Hematopoietic multipotent progenitor cell treated with erythropoietin and hydrocortisone succinate and interleukin-3 and kit ligand, for 8 days (in vitro differentiated cells): ENCODE measurements at regions not wholly inside any gene's neighbourhood (a gene's known extent, or its start where the extent isn't known, plus 50 kb on each side); places are given as distances from the start of the nearest gene placed in this dataset.
"Not testable (repeated sequence)": the region's sequence is repeated elsewhere in the genome, so short reads cannot be mapped to it uniquely, and the experiment has no call there.

Source experiments
- DNase-seq: peaks from one replicate; pipeline ENCODE4 v3.0.0-alpha.2; 2015

DNA sequence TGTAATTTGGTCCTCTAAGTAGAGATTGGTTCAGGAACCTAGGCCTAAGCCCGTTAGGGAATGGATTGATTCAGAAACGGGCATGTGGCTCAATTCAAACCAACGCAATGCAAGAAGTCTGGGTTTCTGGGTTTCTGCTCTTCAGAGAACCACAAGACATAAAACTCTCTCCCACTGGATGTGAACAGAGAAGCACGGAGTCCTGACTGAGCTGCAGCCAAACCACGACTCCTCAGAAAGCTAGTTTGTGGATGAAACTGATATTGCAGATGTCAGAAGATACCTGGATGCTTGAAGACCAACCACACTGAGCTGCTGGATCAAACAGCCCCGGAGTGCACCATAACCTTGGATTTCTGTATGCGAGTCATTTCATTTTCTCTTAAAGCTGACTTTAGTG, 50.0 kb downstream of the SOD2 start:
- no peak for DNase-seq

- no peak for DNase-seq
These were observed 50.6 kb downstream of the SOD2 start for GRCh38 chr6:159642481-159642880.

- DNase-seq: no peak
These were observed 52.1 kb downstream of the SOD2 start for GRCh38 chr6:159640722-159641482.

DNA sequence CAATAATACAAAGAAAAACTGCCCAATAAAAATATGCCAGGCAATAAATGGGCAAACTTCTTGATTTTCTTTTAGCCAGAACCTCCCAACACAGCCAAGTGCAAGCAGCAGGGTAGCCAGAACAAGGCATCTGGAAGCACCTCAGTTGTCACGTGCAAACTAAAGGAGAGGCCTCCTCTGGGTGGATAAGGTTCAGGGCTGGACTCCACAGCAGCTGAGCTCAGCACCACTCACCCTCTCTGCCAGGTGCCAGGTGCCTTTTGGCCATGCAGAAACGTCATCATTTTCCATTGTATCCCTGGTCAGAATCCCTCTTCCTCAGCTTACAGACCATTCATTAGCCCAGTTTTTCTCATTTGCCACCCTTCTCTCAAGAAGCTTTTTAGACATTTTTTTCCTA, 52.7 kb downstream of the SOD2 start:
- DNase-seq: no peak

GRCh38 chr6:159639721-159640120, 53.3 kb downstream of the SOD2 start:
- no peak for DNase-seq

- DNase-seq: peak; percentile 53
These were observed 59.8 kb downstream of the SOD2 start for GRCh38 chr6:159633196-159633595.

DNA sequence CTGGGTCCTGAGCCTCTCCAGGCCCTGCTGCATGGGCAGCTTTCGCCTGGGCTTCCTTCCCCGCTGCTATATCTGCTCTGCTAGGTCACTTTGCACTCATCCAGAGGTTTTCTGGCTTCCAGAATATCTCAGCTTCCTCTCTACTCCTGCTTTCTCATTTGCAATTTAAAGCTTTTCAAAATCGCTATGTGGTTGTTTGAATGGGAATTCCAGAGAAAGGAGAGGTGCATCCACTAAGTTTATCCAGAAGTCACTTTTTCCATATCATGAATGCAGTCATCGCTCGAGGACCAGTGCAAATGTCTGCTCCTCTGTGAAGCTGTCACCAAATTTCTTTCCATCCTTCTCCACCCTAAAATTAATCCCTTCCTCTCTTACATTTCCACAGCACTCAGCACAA, 61.2 kb downstream of the SOD2 start:
- no peak for DNase-seq

DNA sequence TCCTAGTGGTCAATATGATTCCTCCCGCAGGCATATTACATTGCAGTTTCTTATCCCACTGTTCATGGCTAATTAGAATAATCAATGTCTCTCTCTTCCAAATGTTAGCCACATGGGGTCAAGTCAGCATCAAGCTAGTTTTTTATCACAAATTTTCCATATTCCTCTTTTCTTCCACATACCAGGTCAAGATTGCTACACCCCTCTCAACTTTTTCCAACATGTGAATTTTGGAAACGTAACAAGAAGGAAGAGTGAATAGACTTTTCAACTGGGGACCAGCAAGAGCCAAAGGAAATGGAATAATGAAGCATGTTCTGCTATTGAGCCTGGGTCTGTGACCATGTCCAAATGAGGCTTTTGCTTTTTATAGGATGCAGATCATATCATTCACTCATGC, 65.1 kb downstream of the SOD2 start:
- DNase-seq: no peak

GRCh38 chr6:159626506-159626905, 66.5 kb downstream of the SOD2 start:
- not testable (repeated sequence) for DNase-seq

- DNase-seq: no peak
These were observed 69.9 kb downstream of the SOD2 start for GRCh38 chr6:159623156-159623555.

DNA sequence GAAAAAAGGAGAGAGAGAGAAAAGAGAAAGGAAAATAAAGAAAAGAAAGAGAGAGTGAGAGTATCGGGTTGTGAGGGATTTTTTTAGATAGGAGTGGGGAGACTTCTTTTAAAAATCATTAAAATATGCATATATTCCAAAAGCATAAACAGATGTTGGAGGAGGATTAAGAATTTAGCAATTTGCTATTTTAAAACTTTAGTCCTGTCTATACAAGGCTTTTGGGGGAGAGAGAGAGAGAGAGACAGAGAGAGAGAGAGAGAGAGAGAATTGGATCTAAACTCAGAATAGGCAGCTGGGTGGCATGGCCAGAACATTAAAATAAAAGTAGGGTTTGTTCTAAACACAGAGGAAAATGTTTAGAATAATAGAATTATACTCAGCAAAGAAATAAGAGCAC, 72.1 kb downstream of the SOD2 start:
- DNase-seq: no peak

GRCh38 chr6:159617444-159617843, 75.6 kb downstream of the SOD2 start:
- DNase-seq: no peak

- DNase-seq: no peak
These were observed 76.6 kb downstream of the SOD2 start for GRCh38 chr6:159616456-159616855.

- DNase-seq: no peak
These were observed 77.1 kb downstream of the SOD2 start for GRCh38 chr6:159615918-159616317.

DNA sequence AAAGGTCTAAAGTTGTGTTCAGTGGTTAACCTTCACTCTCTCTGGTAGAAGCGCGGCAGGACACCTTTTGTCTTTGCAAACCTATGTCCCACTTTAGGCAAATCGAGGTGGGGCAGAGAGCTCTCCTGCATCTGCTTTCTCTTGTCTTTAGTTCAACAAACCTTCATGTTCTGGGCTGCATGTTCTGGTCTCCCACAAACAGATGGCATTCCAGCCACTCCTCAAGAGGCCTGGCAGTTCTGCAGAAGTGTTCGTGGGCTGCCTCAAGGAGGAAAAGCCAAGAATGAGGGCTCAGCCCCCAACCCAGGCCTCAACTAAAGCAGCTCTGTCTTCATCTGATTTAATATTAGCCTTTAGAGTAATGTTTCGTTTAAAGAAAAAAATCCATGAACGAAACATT, 82.2 kb downstream of the SOD2 start:
- no peak for DNase-seq

GRCh38 chr6:159609652-159610178, 83.3 kb downstream of the SOD2 start:
- DNase-seq: no peak

DNA sequence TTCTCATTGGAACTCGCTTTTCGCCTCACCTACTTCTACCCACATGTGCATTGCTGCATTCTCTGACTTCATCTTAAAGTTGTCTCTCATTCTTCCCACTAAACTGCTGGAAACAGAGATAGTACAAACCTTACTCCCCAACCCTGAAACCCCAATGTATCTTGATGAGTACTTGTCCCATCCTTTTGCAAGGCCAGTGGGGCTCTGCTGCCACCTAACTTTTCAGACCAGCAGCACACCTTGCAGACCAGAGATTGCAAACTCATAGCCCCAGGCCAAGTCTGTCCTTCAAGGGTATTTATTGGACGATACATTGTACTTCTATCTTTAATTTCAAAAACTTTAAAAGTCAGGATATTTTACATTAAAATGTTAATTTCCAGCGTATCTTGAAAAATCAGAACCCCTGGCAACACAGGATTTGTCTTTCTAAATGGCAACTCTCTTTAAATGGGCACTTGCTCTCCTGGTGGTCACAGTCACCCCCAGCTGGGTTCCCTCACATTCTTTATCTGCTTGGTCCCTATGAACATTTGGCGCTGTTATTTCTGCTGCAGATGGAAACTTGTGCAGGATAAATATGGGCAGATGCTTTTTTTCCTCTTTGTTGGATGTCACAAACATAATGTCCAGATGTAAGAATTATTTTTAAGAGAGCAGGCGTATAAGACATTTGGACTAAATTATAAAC, 83.9 kb downstream of the SOD2 start:
- peak; percentile 47 for DNase-seq

DNA sequence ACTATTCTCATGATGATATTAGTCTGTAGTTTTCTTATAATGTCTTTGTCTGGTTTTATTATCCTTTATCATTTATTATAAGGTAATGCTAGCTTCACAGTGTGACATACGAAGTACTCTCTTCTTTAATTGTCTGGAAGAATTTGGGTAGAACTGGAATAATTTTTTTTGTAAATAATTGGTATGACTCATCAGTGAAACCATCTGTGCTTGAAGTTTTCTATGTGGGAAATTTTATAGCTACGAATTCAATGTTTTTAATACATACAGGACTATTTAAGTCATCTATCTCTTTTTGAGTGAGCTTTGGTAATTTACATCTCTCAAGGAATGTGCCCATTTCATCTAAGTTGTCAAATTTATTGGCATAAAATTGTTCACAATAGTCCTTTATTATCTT, 86.3 kb downstream of the SOD2 start:
- no peak for DNase-seq

GRCh38 chr6:159604443-159604956, 88.5 kb downstream of the SOD2 start:
- DNase-seq: no peak

DNA sequence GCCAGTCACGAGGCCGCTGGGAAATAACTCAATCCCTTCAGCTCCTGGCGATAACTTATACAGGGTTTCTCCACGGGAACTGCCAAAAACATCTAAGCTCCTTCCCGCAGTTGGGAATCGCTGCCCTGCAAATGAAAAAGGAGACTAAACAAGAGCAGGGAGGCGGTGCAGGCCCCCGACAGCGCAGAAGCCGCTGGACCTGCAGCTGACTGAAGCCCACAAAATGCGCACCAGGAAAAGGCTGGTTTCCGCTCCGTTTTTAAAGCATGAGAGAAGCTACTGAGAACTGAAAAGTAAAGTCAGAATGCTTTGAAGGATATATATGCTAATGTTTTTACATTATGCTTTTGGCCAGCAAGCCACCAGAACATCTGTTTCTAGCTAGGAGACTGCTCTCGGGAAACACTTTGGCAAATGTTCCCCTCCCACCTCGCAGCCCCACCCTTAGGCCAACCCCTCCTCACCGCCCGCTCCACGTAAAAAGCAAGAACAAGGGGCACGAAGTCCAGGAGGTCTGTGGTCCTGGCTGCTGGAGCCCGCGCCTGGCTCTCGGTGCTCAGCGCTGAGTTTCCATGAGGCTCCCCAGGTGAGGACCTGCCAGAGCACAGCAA, 90.5 kb downstream of the SOD2 start:
- DNase-seq: no peak

DNA sequence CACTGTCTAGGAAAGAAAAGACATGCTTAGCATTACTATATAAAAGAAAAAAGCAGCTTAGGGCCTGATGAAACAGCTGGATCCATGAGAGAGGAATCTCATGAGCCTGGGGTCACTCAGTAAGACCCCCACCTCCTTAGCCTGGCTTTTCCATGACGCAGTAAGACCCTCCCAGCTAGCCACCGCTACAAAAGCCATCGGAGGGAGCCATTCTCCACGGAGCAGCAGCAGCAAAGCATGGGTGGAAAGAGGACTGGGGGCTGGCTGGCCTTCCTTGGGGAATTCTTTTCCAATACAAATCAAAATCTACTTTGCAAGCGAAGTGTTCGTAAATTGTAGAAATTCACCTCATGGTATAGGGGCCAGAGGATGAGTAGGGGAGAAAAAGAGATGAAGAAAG, 91.8 kb downstream of the SOD2 start:
- no peak for DNase-seq

- DNase-seq: no peak
These were observed 97.9 kb downstream of the SOD2 start for GRCh38 chr6:159595173-159595572.

- no peak for DNase-seq
These were observed 98.3 kb downstream of the SOD2 start for GRCh38 chr6:159594750-159595117.
